ENCODE measurements at regions not wholly inside any gene's neighbourhood (a gene's known extent, or its start where the extent isn't known, plus 50 kb on each side); places are given as distances from the start of the nearest gene placed in this dataset.

GRCh38 chr4:116015549-116015948, 902.1 kb upstream of the NDST4 start:
- TF ChIP-seq EP300 (IDR thresholded peaks at IDR 0.05) (no peak), POLR2AphosphoS5 (IDR thresholded peaks at IDR 0.05) (no peak)
- TF ChIP-seq, protein P1, sequence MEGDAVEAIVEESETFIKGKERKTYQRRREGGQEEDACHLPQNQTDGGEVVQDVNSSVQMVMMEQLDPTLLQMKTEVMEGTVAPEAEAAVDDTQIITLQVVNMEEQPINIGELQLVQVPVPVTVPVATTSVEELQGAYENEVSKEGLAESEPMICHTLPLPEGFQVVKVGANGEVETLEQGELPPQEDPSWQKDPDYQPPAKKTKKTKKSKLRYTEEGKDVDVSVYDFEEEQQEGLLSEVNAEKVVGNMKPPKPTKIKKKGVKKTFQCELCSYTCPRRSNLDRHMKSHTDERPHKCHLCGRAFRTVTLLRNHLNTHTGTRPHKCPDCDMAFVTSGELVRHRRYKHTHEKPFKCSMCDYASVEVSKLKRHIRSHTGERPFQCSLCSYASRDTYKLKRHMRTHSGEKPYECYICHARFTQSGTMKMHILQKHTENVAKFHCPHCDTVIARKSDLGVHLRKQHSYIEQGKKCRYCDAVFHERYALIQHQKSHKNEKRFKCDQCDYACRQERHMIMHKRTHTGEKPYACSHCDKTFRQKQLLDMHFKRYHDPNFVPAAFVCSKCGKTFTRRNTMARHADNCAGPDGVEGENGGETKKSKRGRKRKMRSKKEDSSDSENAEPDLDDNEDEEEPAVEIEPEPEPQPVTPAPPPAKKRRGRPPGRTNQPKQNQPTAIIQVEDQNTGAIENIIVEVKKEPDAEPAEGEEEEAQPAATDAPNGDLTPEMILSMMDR (IDR thresholded peaks at IDR 0.05), result no peak
